Thoracic aorta (tissue), 2 donors: ENCODE measurements at regions not wholly inside any gene's neighbourhood (a gene's known extent, or its start where the extent isn't known, plus 50 kb on each side); places are given as distances from the start of the nearest gene placed in this dataset.
"Not testable (repeated sequence)": the region's sequence is repeated elsewhere in the genome, so short reads cannot be mapped to it uniquely, and the experiment has no call there.

Experiments used
- ATAC-seq: fragments of 150-250 bp; one replicate; pipeline ENCODE4 v1.8.0; 2017; ENCODE audit warnings: low read depth; ENCODE audit not compliant: insufficient number of reproducible peaks, low FRiP score
- DNase-seq: peaks from one replicate; pipeline ENCODE4 v3.0.0-alpha.2; 2020; ENCODE audit warnings: low spot score
- H3K27ac ChIP-seq, 2 donors: fragments of 200-600 bp; sonication (generic); 1 replicate in 1 of 2; 2 replicates in 1 of 2; pipeline ENCODE4 v1.5.1; 2016; ENCODE audit warnings: mild to moderate bottlenecking in 2 of 2, moderate library complexity in 2 of 2
- H3K27me3 ChIP-seq: fragments of 200-600 bp; sonication (generic); replicated peaks from 2 replicates; pipeline ENCODE4 v1.6.0; 2016; ENCODE audit warnings: mild to moderate bottlenecking; ENCODE audit not compliant: insufficient read depth
- H3K36me3 ChIP-seq: fragments of 200-600 bp; sonication (generic); one replicate; pipeline ENCODE4 v1.5.1; 2016
- H3K4me1 ChIP-seq, 2 donors: fragments of 200-600 bp; sonication (generic); 1 replicate in 1 of 2; 2 replicates in 1 of 2; pipeline versions ENCODE4 v1.5.1 to v1.6.0; 2016; ENCODE audit warnings: low read depth in 2 of 2, mild to moderate bottlenecking in 1 of 2; ENCODE audit not compliant: control insufficient read depth in 1 of 2
- H3K4me3 ChIP-seq: fragments of 200-600 bp; sonication (generic); 2 replicates; pipeline ENCODE4 v1.5.1; 2016; ENCODE audit warnings: mild to moderate bottlenecking
- H3K9me3 ChIP-seq: fragments of 200-600 bp; sonication (generic); 2 replicates; pipeline ENCODE4 v1.5.1; 2016
- CTCF ChIP-seq: fragments of 200-600 bp; sonication (generic); IDR thresholded peaks from one replicate; pipeline ENCODE4 v1.5.1; 2019; ENCODE audit warnings: antibody characterized with exemption

GRCh38 chr4:125198916-125199315 is 115.8 kb upstream of the FAT4 start:
- Histone ChIP-seq H3K9me3 (no peaks in the 10 kb centered on the region), H3K4me1 (no peaks in the 10 kb centered on the region), H3K4me3 (no peak overlapping the region), H3K36me3 (no peaks in the 10 kb centered on the region), H3K27ac (no peak overlapping the region), H3K27me3 (no peaks in the 10 kb centered on the region)
- no peak for TF ChIP-seq CTCF
- no peak for ATAC-seq
- no peak for DNase-seq

- DNase-seq, H3K36me3 ChIP-seq, H3K27ac ChIP-seq, ATAC-seq, H3K27me3 ChIP-seq, H3K9me3 ChIP-seq, H3K4me3 ChIP-seq, H3K4me1 ChIP-seq: not testable (repeated sequence)
These were observed 122.8 kb upstream of the FAT4 start for GRCh38 chr4:125191874-125192459.

- H3K9me3 ChIP-seq: no peaks in the 10 kb centered on the region
- no peak for TF ChIP-seq CTCF
These were observed 123.5 kb upstream of the FAT4 start for GRCh38 chr4:125191232-125191631.

GRCh38 chr4:125187226-125188176 is 127.3 kb upstream of the FAT4 start:
- Histone ChIP-seq H3K27me3 (no peaks in the 10 kb centered on the region), H3K36me3 (no peaks in the 10 kb centered on the region), H3K27ac (no peak overlapping the region), H3K4me3 (no peak overlapping the region), H3K4me1 (no peaks in the 10 kb centered on the region), H3K9me3 (no peaks in the 10 kb centered on the region)
- ATAC-seq (no peak), DNase-seq (no peak)
- no peak for TF ChIP-seq CTCF

More at GRCh38 chr4:125191232-125191631, 123.5 kb upstream of the FAT4 start:
- H3K27ac ChIP-seq: no peak overlapping the region
- no peaks in the 10 kb centered on the region for H3K36me3 ChIP-seq
- ATAC-seq: no peak
- no peaks in the 10 kb centered on the region for H3K4me1 ChIP-seq
- no peak for DNase-seq
- H3K27me3 ChIP-seq: no peaks in the 10 kb centered on the region
- H3K4me3 ChIP-seq: no peak overlapping the region

GRCh38 chr4:125184116-125184515 is 130.6 kb upstream of the FAT4 start:
- TF ChIP-seq CTCF: no peak
- H3K27me3 ChIP-seq: no peaks in the 10 kb centered on the region
- DNase-seq (no peak), ATAC-seq (no peak)
- H3K9me3 ChIP-seq: no peaks in the 10 kb centered on the region
- no peak overlapping the region for H3K4me3 ChIP-seq
- H3K36me3 ChIP-seq: no peaks in the 10 kb centered on the region
- no peak overlapping the region for H3K27ac ChIP-seq
- H3K4me1 ChIP-seq: no peaks in the 10 kb centered on the region
